Skeletal muscle cell (primary cell): ENCODE measurements at regions not wholly inside any gene's neighbourhood (a gene's known extent, or its start where the extent isn't known, plus 50 kb on each side); places are given as distances from the start of the nearest gene placed in this dataset.

Experiments used
- DNase-seq: peaks from one replicate; pipeline ENCODE4 v3.0.0-alpha.2; 2010; ENCODE audit warnings: low read depth
- H3K4me3 ChIP-seq: 2 replicates; pipeline ENCODE4 v1.5.1; 2011; ENCODE audit warnings: low read depth, mild to moderate bottlenecking, control low read depth, low read length, moderate library complexity

GRCh38 chr20:51335329-51335841 lies 207.1 kb downstream of the NFATC2 start:
- H3K4me3 ChIP-seq: no peak overlapping the region
- DNase-seq: peak; percentile 100

GRCh38 chr20:51334609-51335008 lies 207.9 kb downstream of the NFATC2 start:
- no peak overlapping the region for H3K4me3 ChIP-seq
- no peak for DNase-seq

- no peak for DNase-seq
- no peak overlapping the region for H3K4me3 ChIP-seq
These were observed 208.5 kb downstream of the NFATC2 start for GRCh38 chr20:51333971-51334370.

- no peak for DNase-seq
- H3K4me3 ChIP-seq: no peak overlapping the region
These were observed 209.1 kb downstream of the NFATC2 start for GRCh38 chr20:51333446-51333845.

GRCh38 chr20:51331481-51331880 lies 211.0 kb downstream of the NFATC2 start:
- H3K4me3 ChIP-seq: no peak overlapping the region
- peak; percentile 62 for DNase-seq

- DNase-seq: no peak
- H3K4me3 ChIP-seq: no peak overlapping the region
These were observed 212.7 kb downstream of the NFATC2 start for GRCh38 chr20:51329845-51330244.

GRCh38 chr20:51327251-51327841 lies 215.2 kb downstream of the NFATC2 start:
- DNase-seq: peak; percentile 92
- H3K4me3 ChIP-seq: no peak overlapping the region

- no peak for DNase-seq
- H3K4me3 ChIP-seq: no peak overlapping the region
These were observed 216.2 kb downstream of the NFATC2 start for GRCh38 chr20:51326201-51326819.

- H3K4me3 ChIP-seq: no peak overlapping the region
- DNase-seq: no peak
These were observed 220.3 kb downstream of the NFATC2 start for GRCh38 chr20:51322164-51322707.

- H3K4me3 ChIP-seq: no peak overlapping the region
These were observed 221.0 kb downstream of the NFATC2 start for GRCh38 chr20:51321343-51322163.

GRCh38 chr20:51319522-51319921 lies 223.0 kb downstream of the NFATC2 start:
- DNase-seq: no peak
- H3K4me3 ChIP-seq: no peak overlapping the region

More at GRCh38 chr20:51321343-51322163, 221.0 kb downstream of the NFATC2 start:
- DNase-seq: no peak

GRCh38 chr20:51318058-51318949 lies 224.2 kb downstream of the NFATC2 start:
- DNase-seq: no peak
- H3K4me3 ChIP-seq: no peak overlapping the region

GRCh38 chr20:51315390-51315789 lies 227.1 kb downstream of the NFATC2 start:
- no peak overlapping the region for H3K4me3 ChIP-seq
- DNase-seq: no peak

- H3K4me3 ChIP-seq: no peak overlapping the region
- no peak for DNase-seq
These were observed 229.1 kb downstream of the NFATC2 start for GRCh38 chr20:51313358-51313827.

GRCh38 chr20:51312480-51312783 lies 230.1 kb downstream of the NFATC2 start:
- no peak for DNase-seq
- H3K4me3 ChIP-seq: no peak overlapping the region

- no peak for DNase-seq
- no peak overlapping the region for H3K4me3 ChIP-seq
These were observed 230.7 kb downstream of the NFATC2 start for GRCh38 chr20:51311636-51312479.

- H3K4me3 ChIP-seq: no peak overlapping the region
- no peak for DNase-seq
These were observed 232.3 kb downstream of the NFATC2 start for GRCh38 chr20:51310216-51310615.

- H3K4me3 ChIP-seq: no peak overlapping the region
- no peak for DNase-seq
These were observed 233.4 kb downstream of the NFATC2 start for GRCh38 chr20:51309128-51309527.
